Mesenchymal stem cell (in vitro differentiated cells and primary cell): ENCODE measurements at regions not wholly inside any gene's neighbourhood (a gene's known extent, or its start where the extent isn't known, plus 50 kb on each side); places are given as distances from the start of the nearest gene placed in this dataset.

Experiments
- DNase-seq: peaks from one replicate; pipeline ENCODE4 v3.0.0-alpha.2; 2013
- H2AFZ ChIP-seq: one replicate; pipeline ENCODE4 v1.6.1; 2013; ENCODE audit warnings: low read depth, mild to moderate bottlenecking, control low read depth, inconsistent platforms, low read length, moderate library complexity
- H2AK5ac ChIP-seq: 2 replicates; pipeline ENCODE4 v1.6.1; 2013; ENCODE audit warnings: low read length, moderate library complexity, mild to moderate bottlenecking, inconsistent platforms; ENCODE audit not compliant: severe bottlenecking
- H2BK120ac ChIP-seq: one replicate; pipeline ENCODE4 v1.6.1; 2013; ENCODE audit warnings: low read depth, mild to moderate bottlenecking, inconsistent platforms, low read length, moderate library complexity
- H2BK12ac ChIP-seq, 2 experiments: one replicate each; pipeline ENCODE4 v1.6.1; 2013; ENCODE audit warnings: inconsistent platforms in 2 of 2, low read length in 2 of 2, mild to moderate bottlenecking in 2 of 2, moderate library complexity in 2 of 2, control low read depth in 1 of 2
- H2BK15ac ChIP-seq: one replicate; pipeline ENCODE4 v1.6.1; 2013; ENCODE audit warnings: mild to moderate bottlenecking, low read depth, inconsistent platforms; ENCODE audit not compliant: poor library complexity, severe bottlenecking
- H2BK5ac ChIP-seq: 2 replicates; pipeline ENCODE4 v1.6.1; 2013; ENCODE audit warnings: low read depth, mild to moderate bottlenecking, low read length, control low read depth, inconsistent platforms; ENCODE audit not compliant: poor library complexity, severe bottlenecking
- H3K14ac ChIP-seq, 2 experiments: one replicate each; pipeline ENCODE4 v1.6.1; 2013; ENCODE audit warnings: inconsistent platforms in 2 of 2, low read length in 2 of 2, control low read depth in 1 of 2, mild to moderate bottlenecking in 1 of 2, moderate library complexity in 1 of 2
- H3K18ac ChIP-seq, 2 experiments: one replicate each; pipeline ENCODE4 v1.6.1; 2013; ENCODE audit warnings: inconsistent platforms in 2 of 2, low read length in 2 of 2, control low read depth in 1 of 2, low read depth in 1 of 2, mild to moderate bottlenecking in 1 of 2
- H3K23ac ChIP-seq, 2 experiments: one replicate each; pipeline ENCODE4 v1.6.1; 2013; ENCODE audit warnings: inconsistent platforms in 2 of 2, low read length in 2 of 2, mild to moderate bottlenecking in 2 of 2, moderate library complexity in 2 of 2, control low read depth in 1 of 2
- H3K27ac ChIP-seq: 2 replicates; pipeline ENCODE4 v1.5.1; 2013; ENCODE audit warnings: mild to moderate bottlenecking, moderate library complexity, low read length, control low read depth, inconsistent platforms; ENCODE audit not compliant: poor library complexity, severe bottlenecking
- H3K27me3 ChIP-seq, 2 experiments: 2 replicates each; pipeline versions ENCODE4 v1.6.1 to v1.7.0; 2013; ENCODE audit warnings: low read length in 2 of 2, mild to moderate bottlenecking in 2 of 2, moderate library complexity in 2 of 2, control low read depth in 1 of 2, inconsistent platforms in 1 of 2; ENCODE audit not compliant: control insufficient read depth in 1 of 2, insufficient read depth in 1 of 2
- H3K36me3 ChIP-seq, 2 experiments: 2 replicates each; pipeline versions ENCODE4 v1.6.1 to v1.7.0; 2013; ENCODE audit warnings: low read length in 2 of 2, control low read depth in 1 of 2, inconsistent platforms in 1 of 2, low read depth in 1 of 2, mild to moderate bottlenecking in 1 of 2; ENCODE audit not compliant: insufficient read depth in 2 of 2, control insufficient read depth in 1 of 2
- H3K4ac ChIP-seq, 2 experiments: one replicate each; pipeline ENCODE4 v1.6.1; 2013; ENCODE audit warnings: inconsistent platforms in 2 of 2, low read length in 2 of 2, mild to moderate bottlenecking in 2 of 2, moderate library complexity in 2 of 2, control low read depth in 1 of 2, low read depth in 1 of 2
- H3K4me1 ChIP-seq: 2 replicates; pipeline ENCODE4 v1.6.1; 2013; ENCODE audit warnings: low read depth, low read length, control low read depth; ENCODE audit not compliant: control insufficient read depth, insufficient read depth
- H3K4me2 ChIP-seq: 2 replicates; pipeline ENCODE4 v1.6.1; 2013; ENCODE audit warnings: low read length, mild to moderate bottlenecking, inconsistent platforms; ENCODE audit not compliant: poor library complexity, severe bottlenecking
- H3K4me3 ChIP-seq, 2 experiments: 2 replicates each; pipeline versions ENCODE4 v1.5.1 to v1.7.0; 2013; ENCODE audit warnings: low read length in 2 of 2, mild to moderate bottlenecking in 2 of 2, control low read depth in 1 of 2, low read depth in 1 of 2; ENCODE audit not compliant: insufficient read depth in 1 of 2
- H3K79me1 ChIP-seq: replicated peaks from 2 replicates; pipeline ENCODE4 v1.6.1; 2013; ENCODE audit warnings: mild to moderate bottlenecking, control low read depth, low read length, inconsistent platforms; ENCODE audit not compliant: poor library complexity, severe bottlenecking
- H3K9ac ChIP-seq: 2 replicates; pipeline ENCODE4 v1.7.0; 2013; ENCODE audit warnings: mild to moderate bottlenecking, low read length, moderate library complexity
- H3K9me3 ChIP-seq: 2 replicates; pipeline ENCODE4 v1.7.0; 2013; ENCODE audit warnings: mild to moderate bottlenecking, low read length; ENCODE audit not compliant: control insufficient read depth
- H4K8ac ChIP-seq: one replicate; pipeline ENCODE4 v1.6.1; 2013; ENCODE audit warnings: inconsistent platforms, mild to moderate bottlenecking, low read length, moderate library complexity
- H4K91ac ChIP-seq: one replicate; pipeline ENCODE4 v1.6.1; 2013; ENCODE audit warnings: mild to moderate bottlenecking, low read length, inconsistent platforms
- WGBS: methylation state at CpG from one replicate; pipeline ENCODE4 v1.1.7; 2013; ENCODE audit warnings: mixed read lengths; 5-methylcytosine and 5-hydroxymethylcytosine counted together

GRCh38 chr13:63551731-63552130 lies 2136.1 kb upstream of the PCDH20 start:
- no peak overlapping the region for H2BK120ac ChIP-seq
- no peaks in the 10 kb centered on the region for H3K4me1 ChIP-seq
- H3K9ac ChIP-seq, result no peak overlapping the region
- no peak overlapping the region for H2BK12ac ChIP-seq
- H3K18ac ChIP-seq, result no peak overlapping the region
- no peaks in the 10 kb centered on the region for H3K9me3 ChIP-seq
- H2AFZ ChIP-seq, result no peak overlapping the region
- H3K4me2 ChIP-seq, result no peak overlapping the region
- no peak overlapping the region for H2BK5ac ChIP-seq
- no peaks in the 10 kb centered on the region for H3K79me1 ChIP-seq
- no peak overlapping the region for H4K8ac ChIP-seq
- DNase-seq, result no peak
- no peak overlapping the region for H3K14ac ChIP-seq
- 91% methylated on average over 3 of the region's 3 CpGs for WGBS
- H2AK5ac ChIP-seq, result no peak overlapping the region
- H3K23ac ChIP-seq, result no peak overlapping the region
- no peaks in the 10 kb centered on the region for H3K27me3 ChIP-seq
- no peak overlapping the region for H4K91ac ChIP-seq
- H3K27ac ChIP-seq, result no peak overlapping the region
- H3K4ac ChIP-seq, result no peak overlapping the region
- no peak overlapping the region for H3K4me3 ChIP-seq
- no peak overlapping the region for H2BK15ac ChIP-seq
- no peaks in the 10 kb centered on the region for H3K36me3 ChIP-seq

DNA sequence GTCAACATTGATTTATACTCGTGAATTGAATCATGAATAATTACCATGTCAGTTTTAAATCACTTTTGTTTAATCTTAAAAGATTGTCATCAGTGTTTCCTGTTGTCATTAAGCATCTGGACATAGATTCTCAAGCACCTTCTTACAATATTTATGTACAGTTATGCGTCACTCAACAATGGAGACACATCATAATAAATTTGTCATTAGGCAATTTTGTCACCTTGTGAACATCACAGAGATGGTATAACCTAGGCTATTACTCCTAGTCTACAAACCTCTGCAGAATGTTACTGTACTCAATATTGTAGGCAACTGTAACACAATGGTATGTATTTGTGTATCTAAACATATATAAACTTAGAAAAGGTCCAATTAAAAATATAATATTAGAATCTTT lies 2130.9 kb upstream of the PCDH20 start:
- H4K8ac ChIP-seq, result no peak overlapping the region
- peaks cover 3% of the 10 kb centered on the region for H3K9me3 ChIP-seq
- H2AK5ac ChIP-seq, result no peak overlapping the region
- DNase-seq, result no peak
- H3K36me3 ChIP-seq, result no peaks in the 10 kb centered on the region
- no peak overlapping the region for H2BK120ac ChIP-seq
- H3K27me3 ChIP-seq, result no peaks in the 10 kb centered on the region
- no peak overlapping the region for H3K18ac ChIP-seq
- no peak overlapping the region for H3K4me3 ChIP-seq
- WGBS, result 88% methylated on average over 1 of the region's 2 CpGs
- no peak overlapping the region for H2BK15ac ChIP-seq
- H3K9ac ChIP-seq, result no peak overlapping the region
- H3K23ac ChIP-seq, result no peak overlapping the region
- no peaks in the 10 kb centered on the region for H3K79me1 ChIP-seq
- H3K4ac ChIP-seq, result no peak overlapping the region
- no peak overlapping the region for H4K91ac ChIP-seq
- H2AFZ ChIP-seq, result no peak overlapping the region
- no peak overlapping the region for H2BK5ac ChIP-seq
- no peak overlapping the region for H3K4me2 ChIP-seq
- H2BK12ac ChIP-seq, result no peak overlapping the region
- no peak overlapping the region for H3K27ac ChIP-seq
- H3K14ac ChIP-seq, result no peak overlapping the region
- H3K4me1 ChIP-seq, result no peaks in the 10 kb centered on the region

- no peak overlapping the region for H3K4me2 ChIP-seq
- no peaks in the 10 kb centered on the region for H3K79me1 ChIP-seq
- no peaks in the 10 kb centered on the region for H3K27me3 ChIP-seq
- H2BK5ac ChIP-seq, result no peak overlapping the region
- no peak overlapping the region for H2BK12ac ChIP-seq
- no peaks in the 10 kb centered on the region for H3K36me3 ChIP-seq
- H3K18ac ChIP-seq, result no peak overlapping the region
- H4K91ac ChIP-seq, result no peak overlapping the region
- no peak overlapping the region for H2BK120ac ChIP-seq
- H3K4ac ChIP-seq, result no peak overlapping the region
- H3K27ac ChIP-seq, result no peak overlapping the region
- H2AK5ac ChIP-seq, result no peak overlapping the region
- no peak overlapping the region for H3K14ac ChIP-seq
- no peak overlapping the region for H2AFZ ChIP-seq
- peaks cover 3% of the 10 kb centered on the region for H3K9me3 ChIP-seq
- no peaks in the 10 kb centered on the region for H3K4me1 ChIP-seq
- H3K23ac ChIP-seq, result no peak overlapping the region
- DNase-seq, result no peak
- no peak overlapping the region for H2BK15ac ChIP-seq
- no peak overlapping the region for H4K8ac ChIP-seq
- no peak overlapping the region for H3K9ac ChIP-seq
- no peak overlapping the region for H3K4me3 ChIP-seq
- 85% methylated on average over 1 of the region's 1 CpG for WGBS
Observed at GRCh38 chr13:63542770-63543169, 2127.1 kb upstream of the PCDH20 start.

- no peak overlapping the region for H2BK12ac ChIP-seq
- no peak overlapping the region for H3K4me3 ChIP-seq
- no peaks in the 10 kb centered on the region for H3K36me3 ChIP-seq
- DNase-seq, result no peak
- H2AFZ ChIP-seq, result no peak overlapping the region
- H2BK120ac ChIP-seq, result no peak overlapping the region
- no peak overlapping the region for H4K91ac ChIP-seq
- no peak overlapping the region for H3K18ac ChIP-seq
- no peak overlapping the region for H3K14ac ChIP-seq
- no peaks in the 10 kb centered on the region for H3K4me1 ChIP-seq
- no peak overlapping the region for H2AK5ac ChIP-seq
- H2BK5ac ChIP-seq, result no peak overlapping the region
- no peak overlapping the region for H3K4me2 ChIP-seq
- H4K8ac ChIP-seq, result no peak overlapping the region
- no peak overlapping the region for H3K4ac ChIP-seq
- H3K79me1 ChIP-seq, result no peaks in the 10 kb centered on the region
- no peak overlapping the region for H2BK15ac ChIP-seq
- H3K9ac ChIP-seq, result no peak overlapping the region
- no peak overlapping the region for H3K27ac ChIP-seq
- WGBS, result 64% methylated on average over 6 of the region's 6 CpGs
- no peaks in the 10 kb centered on the region for H3K27me3 ChIP-seq
- H3K9me3 ChIP-seq, result peaks cover 3% of the 10 kb centered on the region
- no peak overlapping the region for H3K23ac ChIP-seq
Observed at GRCh38 chr13:63541336-63541735, 2125.7 kb upstream of the PCDH20 start.
